DLD1 (cell line): ENCODE measurements at regions not wholly inside any gene's neighbourhood (a gene's known extent, or its start where the extent isn't known, plus 50 kb on each side); places are given as distances from the start of the nearest gene placed in this dataset.

ENCODE experiments used
- in situ Hi-C: cut with HindIII; loops from 2 replicates; pipeline ENCODE4 v1.10.0; 2017; ENCODE audit warnings: low sequenced_read_pairs

DNA sequence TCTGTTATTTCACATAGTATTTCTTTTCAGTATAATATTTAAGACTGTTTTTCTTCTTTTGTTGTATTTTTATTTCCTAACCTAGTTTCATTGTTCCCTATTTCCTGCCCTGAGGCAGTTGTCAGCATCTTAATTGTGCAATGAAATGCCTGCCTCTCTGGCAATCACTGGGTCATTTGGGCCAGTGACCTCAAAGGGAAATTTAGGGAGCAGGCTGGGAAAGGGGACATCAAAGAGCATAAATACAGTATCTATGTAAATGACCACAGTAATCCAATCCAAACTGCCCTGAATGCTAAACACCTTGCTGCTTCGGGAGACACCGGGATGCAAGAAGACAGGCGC is 147.8 kb downstream of the TLR5 start:
- in situ Hi-C loops = no loop called here

DNA sequence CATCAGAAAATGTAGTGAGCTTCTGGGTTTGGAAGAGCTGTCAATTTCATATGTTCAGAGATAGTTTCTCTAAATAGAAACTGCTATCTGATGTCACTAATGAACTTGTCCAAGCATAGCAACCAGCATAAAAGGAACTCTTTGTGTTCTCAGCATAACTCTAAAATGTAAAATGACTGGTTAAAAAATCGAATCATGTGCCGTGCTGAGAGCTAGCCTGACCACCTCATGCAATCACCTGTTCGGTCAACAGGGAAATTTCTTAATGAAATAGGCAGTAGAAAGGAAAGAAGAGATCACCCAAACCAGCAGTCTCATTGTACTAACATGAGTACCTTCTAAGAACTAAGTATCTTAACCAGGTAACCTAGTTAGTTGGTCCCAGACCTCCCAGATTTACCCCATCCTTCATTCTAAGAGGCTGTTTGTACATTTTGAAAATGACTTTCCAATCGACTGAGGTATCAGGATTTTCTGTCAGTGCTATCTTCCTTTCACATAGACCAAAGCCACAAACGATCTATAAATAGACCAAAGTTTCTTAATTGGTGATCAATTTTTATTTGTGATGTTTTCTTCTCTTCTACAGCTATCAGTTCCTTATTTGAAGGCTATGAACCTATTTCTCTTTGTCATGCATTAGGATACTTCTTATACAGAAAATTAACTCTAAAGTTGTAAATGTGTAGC is 147.3 kb downstream of the TLR5 start:
- in situ Hi-C loops = no loop called here

DNA sequence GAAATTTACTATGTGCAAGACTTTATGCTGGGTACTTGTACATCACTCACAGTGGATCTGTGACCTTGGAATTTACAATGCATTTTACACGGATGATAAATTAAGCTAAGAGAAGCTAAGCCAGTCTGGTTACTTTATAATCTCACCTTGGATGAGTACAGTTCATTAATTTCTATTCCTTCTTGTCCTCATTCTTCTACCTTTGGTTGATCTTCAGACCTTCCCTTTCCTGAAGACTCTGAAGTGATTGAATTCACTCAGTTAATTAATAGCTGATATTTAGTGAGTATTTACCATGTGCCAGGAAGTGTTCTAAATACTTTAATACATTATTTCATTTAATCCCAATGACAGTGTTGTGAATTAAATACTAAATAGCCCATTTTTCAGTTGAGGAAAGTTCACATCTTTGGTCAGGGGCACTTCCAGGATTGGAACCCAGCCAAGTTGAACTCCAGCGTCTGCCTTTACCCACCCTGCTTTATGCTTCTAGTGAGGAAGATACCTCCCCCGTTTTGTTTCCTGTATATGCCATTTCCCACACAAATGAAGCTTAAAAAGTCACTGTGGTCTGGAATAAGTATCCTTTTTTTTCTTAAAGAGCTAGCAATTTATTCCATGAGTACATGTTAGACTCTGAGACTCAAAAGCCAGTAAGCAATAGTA is 146.6 kb downstream of the TLR5 start:
- in situ Hi-C loops = no loop called here

DNA sequence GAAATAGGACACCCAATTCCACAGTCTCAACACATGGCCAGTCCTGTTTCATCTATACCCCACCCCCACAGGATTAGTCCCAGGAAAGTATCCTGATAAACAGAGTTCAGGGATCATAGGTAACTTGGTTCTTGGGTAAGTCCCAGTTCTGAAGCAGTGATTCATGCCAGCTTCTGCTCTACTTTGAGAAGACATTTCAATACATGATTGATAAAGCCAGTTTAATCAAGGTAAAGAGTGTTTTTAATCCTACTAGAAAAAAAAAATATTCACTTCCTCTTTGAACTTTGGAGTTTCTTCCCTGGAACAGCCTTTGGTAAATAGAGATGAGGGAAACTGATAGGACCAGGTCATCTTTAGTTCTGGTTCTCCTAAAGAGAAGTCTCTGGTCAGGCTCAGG is 142.4 kb downstream of the TLR5 start:
- in situ Hi-C loops = no loop called here

DNA sequence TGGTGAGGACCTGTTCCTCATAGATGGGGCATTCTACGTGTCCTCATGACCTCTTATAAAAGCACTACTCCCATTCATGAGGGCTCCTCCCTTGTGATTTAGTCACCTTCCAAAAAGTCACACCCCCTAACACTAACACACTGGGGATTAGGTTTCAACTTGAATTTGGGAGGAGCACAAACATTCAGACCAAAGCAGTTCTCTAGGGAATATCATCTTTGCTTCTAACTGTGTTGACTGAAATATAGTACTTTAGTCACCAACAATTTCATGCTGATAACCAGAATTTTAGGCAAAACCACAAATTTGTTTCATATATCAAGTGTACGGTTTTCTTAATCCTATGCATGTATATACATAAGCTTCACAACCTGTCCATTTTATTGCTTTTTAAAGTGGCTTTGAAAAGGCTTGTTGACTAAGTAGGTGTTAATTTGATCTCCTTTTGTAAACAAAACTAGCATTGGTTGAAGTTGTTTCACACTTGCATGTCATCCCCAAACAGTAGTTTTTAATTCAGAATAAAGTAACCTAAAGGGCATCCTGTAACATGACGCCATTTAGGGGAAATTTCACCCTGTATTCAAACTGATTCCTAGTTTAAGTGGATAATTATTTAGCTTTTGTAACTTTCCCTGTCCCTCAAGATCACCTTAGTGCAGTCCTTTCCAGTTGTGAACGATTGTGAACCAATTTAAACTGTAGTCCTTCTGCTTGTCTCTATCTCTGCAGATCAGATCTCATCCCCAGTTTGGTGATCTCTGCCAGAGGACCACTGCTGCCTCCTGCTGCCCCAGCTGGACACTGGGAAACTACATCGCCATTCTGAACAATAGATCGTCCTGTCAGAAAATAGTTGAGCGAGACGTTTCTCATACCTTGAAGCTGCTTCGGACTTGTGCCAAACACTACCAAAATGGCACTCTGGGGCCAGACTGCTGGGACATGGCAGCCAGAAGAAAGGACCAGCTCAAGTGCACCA is 141.1 kb downstream of the TLR5 start:
- in situ Hi-C loops = no loop called here

DNA sequence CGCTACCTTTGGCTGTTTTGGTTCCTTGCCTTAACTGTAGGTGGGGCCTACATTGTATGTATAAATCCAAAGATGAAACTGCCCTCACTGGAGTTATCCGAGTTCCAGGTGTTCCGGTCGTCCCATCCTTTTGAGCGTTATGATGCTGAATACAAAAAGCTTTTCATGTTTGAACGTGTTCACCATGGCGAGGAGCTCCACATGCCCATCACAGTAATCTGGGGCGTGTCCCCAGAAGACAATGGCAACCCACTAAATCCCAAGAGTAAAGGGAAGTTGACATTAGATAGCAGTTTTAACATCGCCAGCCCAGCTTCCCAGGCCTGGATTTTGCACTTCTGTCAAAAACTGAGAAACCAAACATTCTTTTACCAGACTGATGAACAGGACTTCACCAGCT is 139.5 kb downstream of the TLR5 start:
- in situ Hi-C loops = no loop called here

DNA sequence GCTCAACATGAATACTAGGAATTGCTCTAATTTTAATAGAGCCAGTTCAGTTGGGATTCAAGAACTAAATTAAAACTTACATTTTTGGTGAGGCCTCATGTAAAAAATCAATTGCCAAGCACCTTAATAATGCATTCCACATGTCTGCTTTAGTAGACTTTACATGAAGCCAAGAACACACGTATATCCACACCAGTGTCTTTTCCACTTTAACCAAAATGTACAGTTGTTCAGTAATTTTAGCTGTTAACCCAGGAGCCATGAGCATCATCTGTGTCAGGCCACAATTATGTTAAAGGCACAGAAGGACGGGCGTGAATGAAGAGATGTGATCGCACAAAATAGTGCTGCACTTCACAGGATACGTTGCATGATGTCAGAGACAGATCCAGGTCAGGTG is 136.7 kb downstream of the TLR5 start:
- in situ Hi-C loops = no loop called here

DNA sequence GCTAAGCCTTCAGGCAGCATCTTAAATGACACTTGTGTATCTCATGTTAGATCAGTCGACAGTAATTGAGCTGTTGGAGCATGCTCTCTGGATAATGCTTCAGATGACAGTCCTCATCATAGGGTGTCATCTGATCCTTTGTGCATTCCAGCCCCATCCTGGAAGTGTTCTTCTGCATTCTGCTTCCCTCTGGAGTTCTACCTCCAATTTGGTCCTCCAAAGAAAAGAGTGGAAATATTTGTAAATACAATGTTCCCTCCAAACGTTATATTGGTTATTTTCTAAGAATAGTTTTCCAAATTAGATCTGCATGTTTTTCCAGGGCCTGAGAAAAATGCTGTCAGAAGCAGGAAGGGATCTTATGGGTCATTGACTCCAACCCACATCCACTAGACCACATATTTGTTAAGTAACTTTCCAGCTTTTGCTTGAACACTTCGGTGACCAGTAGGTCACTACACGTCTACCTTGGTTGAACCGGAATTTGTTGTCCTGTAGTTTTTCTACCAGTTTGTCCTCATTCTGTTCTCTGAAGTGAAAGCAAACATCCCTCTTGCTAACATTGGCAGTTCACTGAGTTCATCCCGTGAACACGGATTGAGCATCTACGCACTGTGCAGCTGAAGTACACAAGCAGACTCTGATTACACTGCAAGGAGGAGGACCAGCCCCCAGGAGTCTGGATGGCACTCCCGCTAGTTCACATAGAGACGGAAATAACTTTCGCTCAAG is 136.0 kb downstream of the TLR5 start:
- in situ Hi-C loops = no loop called here

DNA sequence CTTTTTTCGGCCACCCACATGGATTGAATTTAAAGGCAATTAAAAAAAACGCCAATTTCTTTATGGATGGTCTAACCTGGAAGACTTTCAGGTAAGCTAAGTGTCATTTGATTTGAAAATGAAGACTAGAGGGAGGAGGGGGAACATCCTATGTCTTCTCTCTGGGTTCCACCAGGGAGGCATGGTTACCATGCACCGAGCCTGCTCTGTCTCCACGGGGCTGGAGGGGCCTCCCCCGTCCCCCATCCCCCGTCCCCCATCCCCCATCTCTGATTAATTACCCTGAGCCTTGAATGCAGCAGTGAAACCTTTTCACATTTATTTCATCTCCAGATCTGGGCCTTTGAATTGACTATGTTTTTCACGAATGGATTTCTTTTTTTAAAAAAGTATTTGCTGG is 135.1 kb downstream of the TLR5 start:
- in situ Hi-C loops = no loop called here

DNA sequence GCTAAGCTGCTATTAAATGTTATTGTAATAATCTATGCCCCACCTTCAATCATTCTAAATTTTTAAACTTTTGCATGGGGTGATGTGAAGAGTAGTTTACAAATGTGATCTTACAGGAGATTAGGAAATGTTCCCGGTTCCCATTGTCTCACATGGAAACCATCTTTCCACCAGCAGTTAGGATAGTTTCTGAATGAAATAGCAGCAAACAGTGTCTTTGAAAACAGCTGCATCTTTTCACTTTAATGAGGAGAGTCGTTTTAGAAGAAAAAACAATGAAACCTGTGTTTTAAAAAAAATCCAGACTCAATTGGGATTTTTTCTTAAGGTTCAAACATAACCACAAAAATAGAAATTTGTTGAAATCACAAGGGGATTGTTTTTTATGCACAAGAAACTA is 134.2 kb downstream of the TLR5 start:
- in situ Hi-C loops = no loop called here

DNA sequence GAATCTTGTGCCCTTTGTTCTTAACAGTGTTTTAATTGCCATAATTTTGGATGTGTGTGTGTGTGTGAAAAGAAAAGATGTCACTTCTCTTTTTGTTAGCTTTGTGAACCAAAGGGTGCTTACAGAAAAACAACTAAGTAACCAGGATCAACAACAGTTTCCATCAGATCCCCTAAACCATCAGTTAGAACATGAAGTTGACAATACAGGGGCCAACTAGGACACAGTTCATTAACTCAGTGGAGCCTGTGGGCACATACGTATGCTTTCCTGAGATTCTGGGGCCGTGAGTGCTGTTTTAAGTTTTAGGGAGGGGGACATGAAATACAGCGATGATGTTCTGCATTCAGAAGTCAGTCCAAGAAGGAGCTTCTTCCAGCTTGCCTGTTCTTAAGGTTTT is 133.6 kb downstream of the TLR5 start:
- in situ Hi-C loops = no loop called here

DNA sequence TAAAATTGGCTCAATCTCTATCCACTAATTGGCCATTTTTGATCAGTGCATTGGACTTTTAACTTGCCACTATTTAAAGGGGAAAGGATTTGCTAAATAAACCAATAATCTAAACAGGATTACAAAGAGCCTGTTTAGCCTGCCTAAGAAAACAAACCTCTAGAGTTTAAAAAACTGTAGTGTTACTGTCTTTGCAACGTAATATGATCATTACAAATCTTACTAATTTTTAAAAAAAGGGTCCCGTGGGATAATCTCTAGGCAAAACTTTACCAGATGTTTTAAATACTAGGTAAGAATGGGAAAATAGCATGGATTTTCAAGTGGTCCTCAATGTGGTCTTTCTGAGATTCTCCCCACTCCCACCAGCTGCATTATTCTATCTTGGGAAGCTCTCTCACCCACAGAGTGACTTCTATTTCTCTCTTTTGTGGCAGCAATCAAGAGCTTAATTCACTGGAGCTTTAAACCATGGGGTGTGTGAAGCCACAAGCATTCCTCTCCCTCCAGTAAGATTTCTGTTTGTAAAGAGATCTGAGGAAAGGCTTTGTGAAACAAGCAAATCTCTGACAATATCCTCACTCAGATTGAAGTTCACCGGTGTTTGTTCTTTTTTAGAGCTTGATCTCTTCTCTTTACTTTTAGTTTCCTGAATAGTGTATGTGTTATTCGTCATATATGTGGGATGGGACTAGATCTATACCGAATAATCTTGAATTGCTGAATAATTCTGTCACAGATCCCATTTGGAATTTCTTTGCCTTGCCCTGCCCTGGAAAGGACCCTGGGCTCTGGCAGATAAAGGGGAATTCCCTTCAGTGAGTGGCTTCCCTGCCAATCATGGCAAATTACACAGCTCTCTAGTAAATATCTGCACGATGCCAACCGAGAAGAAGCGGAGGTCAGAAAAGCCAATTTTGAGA is 132.2 kb downstream of the TLR5 start:
- in situ Hi-C loops = no loop called here

DNA sequence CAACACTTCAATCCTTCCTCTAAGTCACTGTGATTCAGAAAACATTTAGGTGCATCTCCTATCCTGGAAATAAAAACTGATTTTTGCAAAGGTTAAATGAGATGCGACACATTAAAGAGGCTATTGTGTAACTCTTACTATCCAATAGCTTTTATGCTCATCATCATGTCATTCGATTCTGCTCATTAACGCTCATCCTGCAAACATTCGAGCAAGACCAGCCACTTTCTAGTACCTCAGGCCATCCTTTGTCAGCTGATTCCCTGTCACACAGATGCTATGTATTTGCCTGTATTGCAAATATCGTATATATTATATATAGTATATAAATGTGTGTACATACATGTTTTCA is 131.6 kb downstream of the TLR5 start:
- in situ Hi-C loops = no loop called here

DNA sequence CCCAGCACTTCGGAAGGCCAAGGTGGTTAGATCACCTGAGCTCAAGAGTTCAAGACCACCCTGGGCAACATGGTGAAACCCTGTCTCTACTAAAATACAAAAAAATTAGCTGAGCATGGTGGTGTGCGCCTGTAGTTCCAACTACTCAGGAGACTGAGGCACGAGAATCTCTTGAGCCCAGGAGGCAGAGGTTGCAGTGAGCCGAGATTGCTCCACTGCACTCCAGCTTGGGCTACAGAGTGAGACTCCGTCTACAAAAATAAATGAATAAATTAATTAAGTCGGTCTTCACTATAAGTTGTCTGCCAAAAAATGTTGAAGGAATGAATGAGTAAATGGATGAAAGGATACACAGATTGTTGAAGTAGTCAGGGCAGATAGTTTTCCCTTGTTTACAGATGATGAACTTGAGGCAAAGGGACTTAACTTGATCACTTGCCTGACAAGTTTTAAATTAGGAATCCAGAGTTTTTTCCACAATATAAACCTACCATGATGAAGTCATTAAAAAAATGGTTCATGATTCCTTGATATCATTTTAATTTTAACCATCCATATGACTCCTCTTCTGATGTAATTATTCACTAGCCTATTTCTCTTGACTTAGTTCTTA is 130.8 kb downstream of the TLR5 start:
- in situ Hi-C loops = no loop called here

DNA sequence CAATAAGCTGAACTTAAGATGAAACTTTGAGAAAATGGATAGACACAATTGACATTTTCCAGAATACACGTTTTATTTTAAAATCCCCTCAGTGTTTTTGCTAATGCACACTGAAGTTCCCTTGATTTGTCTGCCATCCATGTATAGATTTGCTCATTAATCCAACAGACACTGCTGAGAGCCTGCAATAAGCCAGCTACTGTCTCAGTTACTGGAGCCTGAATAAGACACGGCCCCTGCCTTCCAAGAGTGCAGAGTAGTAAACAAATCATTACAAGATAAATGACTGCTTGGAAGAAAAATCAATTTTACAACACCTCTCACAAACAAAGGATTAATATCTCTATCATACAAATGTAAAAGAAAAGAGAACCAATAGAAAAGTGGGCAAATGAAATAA is 130.1 kb downstream of the TLR5 start:
- in situ Hi-C loops = no loop called here

DNA sequence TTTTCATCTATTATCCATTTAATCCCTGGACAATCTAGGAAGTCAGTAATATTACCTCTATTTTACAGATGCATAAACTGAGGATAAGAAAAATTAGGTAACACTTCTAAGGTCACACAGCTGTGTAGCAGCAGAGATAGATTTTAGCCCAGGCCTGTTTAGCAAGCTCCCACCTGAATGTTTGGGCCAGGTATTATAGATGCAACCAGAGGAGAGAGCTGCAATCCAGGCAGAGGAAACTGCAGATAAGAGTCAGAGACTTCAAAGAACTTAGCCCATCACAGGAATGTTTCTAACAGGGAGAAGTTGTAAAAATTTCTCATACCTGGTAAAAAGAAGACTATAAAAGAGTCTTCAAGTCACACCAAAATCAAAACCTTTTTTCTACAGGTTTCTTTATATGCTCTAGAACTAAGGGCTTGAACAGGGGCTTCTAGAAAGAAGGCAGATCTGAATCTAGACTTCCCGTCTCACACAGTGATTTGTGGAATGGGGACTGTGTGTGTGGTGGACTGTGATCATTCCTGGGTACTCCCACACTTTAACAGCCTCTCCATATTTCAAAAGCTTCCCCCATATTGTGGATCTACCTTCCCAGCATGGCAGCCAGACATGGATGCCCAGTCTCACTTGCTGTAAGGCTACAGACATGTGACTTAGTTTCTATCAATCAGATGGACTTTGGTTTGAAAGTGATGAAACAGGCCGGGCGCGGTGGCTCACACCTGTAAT is 128.7 kb downstream of the TLR5 start:
- in situ Hi-C loops = no loop called here

DNA sequence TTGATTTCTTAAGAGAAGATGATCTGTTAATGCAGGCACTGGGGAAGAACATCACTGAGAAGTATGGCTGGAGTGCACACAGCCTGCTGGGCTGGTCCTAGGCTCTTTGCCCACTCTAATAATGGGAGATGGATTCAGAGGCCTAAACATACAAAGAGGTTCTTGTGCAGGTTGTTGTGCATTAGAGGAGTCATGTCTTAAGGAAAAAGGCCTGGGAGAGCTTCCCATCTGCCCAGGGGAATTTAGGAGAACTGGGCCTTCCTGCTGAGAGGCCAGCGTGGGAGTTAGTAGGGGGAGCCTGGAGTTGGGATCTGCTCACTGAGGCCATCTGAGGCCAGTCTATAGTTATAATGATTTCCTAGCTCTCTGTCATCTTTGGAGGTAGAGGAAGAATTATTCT is 126.7 kb downstream of the TLR5 start:
- in situ Hi-C loops = no loop called here

DNA sequence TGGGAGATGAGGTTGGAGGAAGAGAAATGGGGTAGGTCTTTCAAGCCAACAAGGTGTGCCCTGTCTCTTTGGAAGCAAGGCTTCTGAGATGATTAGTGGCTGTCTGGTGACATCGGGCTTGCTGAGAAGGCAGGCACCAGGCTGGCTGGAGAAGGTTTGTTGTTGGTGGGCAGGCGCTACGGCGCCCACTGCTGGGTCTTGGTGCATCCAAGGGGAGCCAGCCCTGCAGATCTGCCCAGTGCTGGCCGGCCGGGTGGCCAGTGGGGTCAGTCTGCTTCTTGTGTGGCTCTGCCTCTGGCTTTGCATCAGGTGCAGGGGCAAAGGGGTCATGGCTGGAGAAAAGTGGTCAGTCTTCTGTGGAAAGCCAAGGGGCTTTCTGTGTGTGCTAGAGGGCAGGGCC is 126.2 kb downstream of the TLR5 start:
- in situ Hi-C loops = no loop called here

DNA sequence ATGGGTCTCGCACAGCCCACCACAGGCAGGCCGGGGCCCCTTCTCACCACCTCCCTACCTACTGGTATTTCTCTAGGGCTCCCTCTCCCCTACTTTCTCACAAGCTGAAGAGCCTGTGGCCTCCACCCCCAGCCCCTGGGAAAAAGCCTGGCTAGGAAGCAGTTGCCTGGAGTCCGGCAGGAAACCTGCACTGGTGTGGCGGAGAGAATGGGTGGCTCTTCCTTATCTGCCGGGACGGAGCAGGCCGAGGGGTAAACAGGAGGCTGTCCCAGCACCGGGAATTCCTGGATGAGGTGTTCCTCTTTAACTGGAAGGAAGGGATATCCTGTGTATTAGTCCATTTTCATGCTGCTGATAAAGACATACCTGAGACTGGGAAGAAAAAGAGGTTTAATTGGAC is 125.8 kb downstream of the TLR5 start:
- in situ Hi-C loops = no loop called here
